BJ (cell line): ENCODE measurements at regions not wholly inside any gene's neighbourhood (a gene's known extent, or its start where the extent isn't known, plus 50 kb on each side); places are given as distances from the start of the nearest gene placed in this dataset.
A peak's percentile ranks its signal among the peaks of the same experiment; 100 is the strongest.

Source experiments
- CTCF ChIA-PET: fragments of 350-600 bp; formaldehyde crosslinking; extraction: SDS; loops from one replicate; lab custom pipeline; 2021; ENCODE audit warnings: antibody characterized with exemption, inconsistent platforms; lab: Yijun Ruan, JAX
- POLR2A ChIA-PET: fragments of 300-600 bp; sonication (Branson Sonifier 250); formaldehyde crosslinking; extraction: SDS; loops from one replicate; lab custom pipeline; 2021; ENCODE audit warnings: antibody characterized with exemption; lab: Charles Lee
- DNase-seq: peaks from one replicate; pipeline ENCODE4 v3.0.0-alpha.2; 2011; ENCODE audit warnings: low read depth
- H3K27me3 ChIP-seq: 2 replicates; pipeline ENCODE4 v1.6.0; 2011; ENCODE audit warnings: low read length; ENCODE audit not compliant: control insufficient read depth, insufficient read depth
- H3K36me3 ChIP-seq: 2 replicates; pipeline ENCODE4 v1.5.1; 2011; ENCODE audit warnings: low read length; ENCODE audit not compliant: control insufficient read depth, insufficient read depth
- H3K4me3 ChIP-seq: 2 replicates; pipeline ENCODE4 v1.5.1; 2011; ENCODE audit warnings: low read depth, mild to moderate bottlenecking, control low read depth, low read length
- CTCF ChIP-seq: IDR thresholded peaks from 2 replicates; pipeline ENCODE4 v1.5.1; 2011; ENCODE audit warnings: low read depth, mild to moderate bottlenecking, control low read depth, inconsistent platforms, low read length, moderate library complexity; ENCODE audit not compliant: insufficient read depth

- DNase-seq, result peak; percentile 25
- CTCF ChIA-PET, result no interaction called here
- no peak for TF ChIP-seq CTCF
- Histone ChIP-seq H3K4me3 (no peak overlapping the region), H3K27me3 (no peaks in the 10 kb centered on the region), H3K36me3 (no peaks in the 10 kb centered on the region)
- POLR2A ChIA-PET, result no interaction called here
Observed at GRCh38 chr18:11497585-11497984, 111.8 kb upstream of the SLC35G4 start.

- CTCF ChIA-PET, result interaction anchor here (1.0 to 1.5 kb wide), 2 partner anchors 21 to 569 kb away, joined by 3 to 4 read pairs; no protein-coding TSS in a partner anchor
Observed at GRCh38 chr18:11496526-11497172, 112.7 kb upstream of the SLC35G4 start.

GRCh38 chr18:11495441-11495840 is 114.0 kb upstream of the SLC35G4 start:
- no peak overlapping the region for H3K4me3 ChIP-seq
- CTCF ChIA-PET, result interaction anchor here (0.9 kb wide), 1 partner anchor 94 kb away, joined by 3 read pairs; no protein-coding TSS in a partner anchor
- TF ChIP-seq CTCF, result no peak
- H3K27me3 ChIP-seq, result no peaks in the 10 kb centered on the region
- H3K36me3 ChIP-seq, result no peaks in the 10 kb centered on the region
- POLR2A ChIA-PET, result no interaction called here
- DNase-seq, result no peak

More at GRCh38 chr18:11496526-11497172, 112.7 kb upstream of the SLC35G4 start:
- no peak for DNase-seq
- TF ChIP-seq CTCF, result no peak
- H3K4me3 ChIP-seq, result no peak overlapping the region
- H3K36me3 ChIP-seq, result no peaks in the 10 kb centered on the region
- H3K27me3 ChIP-seq, result no peaks in the 10 kb centered on the region
- POLR2A ChIA-PET, result no interaction called here

- H3K4me3 ChIP-seq, result no peak overlapping the region
- H3K36me3 ChIP-seq, result no peaks in the 10 kb centered on the region
- no peak for DNase-seq
- H3K27me3 ChIP-seq, result no peaks in the 10 kb centered on the region
- TF ChIP-seq CTCF, result no peak
- ChIA-PET CTCF (no interaction called here), POLR2A (no interaction called here)
Observed at GRCh38 chr18:11494107-11494506, 115.3 kb upstream of the SLC35G4 start.

GRCh38 chr18:11489266-11489899 is 120.0 kb upstream of the SLC35G4 start:
- CTCF ChIA-PET, result no interaction called here
- no peak for DNase-seq
- POLR2A ChIA-PET, result no interaction called here
- H3K4me3 ChIP-seq, result no peak overlapping the region
- H3K36me3 ChIP-seq, result no peaks in the 10 kb centered on the region
- TF ChIP-seq CTCF, result no peak
- H3K27me3 ChIP-seq, result no peaks in the 10 kb centered on the region
